ENCODE measurements at regions not wholly inside any gene's neighbourhood (a gene's known extent, or its start where the extent isn't known, plus 50 kb on each side); places are given as distances from the start of the nearest gene placed in this dataset.

GRCh38 chr22:49266561-49267519 lies 560.8 kb downstream of the BRD1 start:
- no peak for DNase-seq

- DNase-seq: no peak
Observed at GRCh38 chr22:49264696-49265095, 563.0 kb downstream of the BRD1 start.

- no peak for DNase-seq
Observed at GRCh38 chr22:49263101-49263500, 564.6 kb downstream of the BRD1 start.

- no peak for DNase-seq
Observed at GRCh38 chr22:49262167-49262566, 565.5 kb downstream of the BRD1 start.

- no peak for DNase-seq
Observed at GRCh38 chr22:49261616-49262015, 566.1 kb downstream of the BRD1 start.

GRCh38 chr22:49260681-49261580 lies 566.7 kb downstream of the BRD1 start:
- no peak for DNase-seq

GRCh38 chr22:49259839-49260615 lies 567.6 kb downstream of the BRD1 start:
- DNase-seq: no peak

GRCh38 chr22:49258107-49259010 lies 569.3 kb downstream of the BRD1 start:
- DNase-seq: no peak

GRCh38 chr22:49257551-49257961 lies 570.1 kb downstream of the BRD1 start:
- no peak for DNase-seq

GRCh38 chr22:49255741-49256318 lies 571.8 kb downstream of the BRD1 start:
- no peak for DNase-seq

GRCh38 chr22:49255154-49255553 lies 572.5 kb downstream of the BRD1 start:
- no peak for DNase-seq

- DNase-seq: no peak
Observed at GRCh38 chr22:49253656-49254055, 574.0 kb downstream of the BRD1 start.

GRCh38 chr22:49251371-49251770 lies 576.3 kb downstream of the BRD1 start:
- DNase-seq: no peak

GRCh38 chr22:49247194-49247924 lies 580.3 kb downstream of the BRD1 start:
- DNase-seq: no peak

- no peak for DNase-seq
Observed at GRCh38 chr22:49244466-49245420, 582.9 kb downstream of the BRD1 start.

- no peak for DNase-seq
Observed at GRCh38 chr22:49243965-49244364, 583.7 kb downstream of the BRD1 start.

- no peak for DNase-seq
Observed at GRCh38 chr22:49243335-49243734, 584.3 kb downstream of the BRD1 start.

- DNase-seq: no peak
Observed at GRCh38 chr22:49242480-49242879, 585.2 kb downstream of the BRD1 start.

- no peak for DNase-seq
Observed at GRCh38 chr22:49241174-49241851, 586.4 kb downstream of the BRD1 start.

All from GOT3 (cell line).